Smooth muscle cell (in vitro differentiated cells): ENCODE measurements at regions not wholly inside any gene's neighbourhood (a gene's known extent, or its start where the extent isn't known, plus 50 kb on each side); places are given as distances from the start of the nearest gene placed in this dataset.

Experiments used
- DNase-seq: peaks from one replicate; lab custom pipeline; 2025; ENCODE audit not compliant: unreplicated experiment; lab: John Stamatoyannopoulos, UW
- H2AFZ ChIP-seq: fragments of 200-600 bp; sonication (generic); 2 replicates; pipeline ENCODE4 v1.6.0; 2016; ENCODE audit warnings: antibody characterized with exemption, low read depth, mild to moderate bottlenecking
- H3F3A ChIP-seq: fragments of 200-600 bp; sonication (generic); 2 replicates; pipeline ENCODE4 v1.6.0; 2017; ENCODE audit warnings: antibody characterized with exemption, low read depth
- H3K27ac ChIP-seq: fragments of 200-600 bp; sonication (generic); 2 replicates; pipeline ENCODE4 v1.5.1; 2016; ENCODE audit warnings: low read depth, mild to moderate bottlenecking
- H3K27me3 ChIP-seq: fragments of 200-600 bp; sonication (generic); 2 replicates; pipeline ENCODE4 v1.6.1; 2016; ENCODE audit warnings: low read depth, mild to moderate bottlenecking
- H3K36me3 ChIP-seq: fragments of 200-600 bp; sonication (generic); 2 replicates; pipeline ENCODE4 v1.5.1; 2016; ENCODE audit warnings: low read depth
- H3K4me1 ChIP-seq: fragments of 200-600 bp; sonication (generic); 2 replicates; pipeline ENCODE4 v1.5.1; 2016; ENCODE audit warnings: low read depth
- H3K4me2 ChIP-seq: fragments of 200-600 bp; sonication (generic); 2 replicates; pipeline ENCODE4 v1.6.0; 2016; ENCODE audit warnings: mild to moderate bottlenecking
- H3K4me3 ChIP-seq: fragments of 200-600 bp; sonication (generic); 2 replicates; pipeline ENCODE4 v1.5.1; 2016; ENCODE audit warnings: mild to moderate bottlenecking
- H3K79me2 ChIP-seq: fragments of 200-600 bp; sonication (generic); 2 replicates; pipeline ENCODE4 v1.6.0; 2016; ENCODE audit warnings: low read depth, mild to moderate bottlenecking
- H3K9ac ChIP-seq: fragments of 200-600 bp; sonication (generic); 2 replicates; pipeline ENCODE4 v1.6.0; 2016; ENCODE audit warnings: low read depth
- H3K9me3 ChIP-seq: fragments of 200-600 bp; sonication (generic); replicated peaks from 2 replicates; pipeline ENCODE4 v1.5.1; 2016; ENCODE audit warnings: low read depth
- H4K20me1 ChIP-seq: fragments of 200-600 bp; sonication (generic); 2 replicates; pipeline ENCODE4 v1.6.0; 2016; ENCODE audit warnings: low read depth
- CTCF ChIP-seq: fragments of 200-600 bp; sonication (generic); IDR thresholded peaks from 2 replicates; pipeline ENCODE4 v1.5.1; 2017; ENCODE audit warnings: borderline replicate concordance, mild to moderate bottlenecking, antibody characterized with exemption; ENCODE audit not compliant: insufficient read depth, poor library complexity, severe bottlenecking
- WGBS: methylation state at CpG from one replicate; pipeline ENCODE4 v1.1.7; 2016; ENCODE audit warnings: low lambda C conversion rate; 5-methylcytosine and 5-hydroxymethylcytosine counted together

- no peak overlapping the region for H3K9ac ChIP-seq
- no peak overlapping the region for H3K4me2 ChIP-seq
- H3K36me3 ChIP-seq = no peaks in the 10 kb centered on the region
- no peaks in the 10 kb centered on the region for H4K20me1 ChIP-seq
- H3K27ac ChIP-seq = no peak overlapping the region
- no peak overlapping the region for H2AFZ ChIP-seq
- no peaks in the 10 kb centered on the region for H3K27me3 ChIP-seq
- TF ChIP-seq CTCF = no peak
- no peaks in the 10 kb centered on the region for H3K79me2 ChIP-seq
- 89% methylated on average over 8 of the region's 8 CpGs for WGBS
- H3K4me1 ChIP-seq = no peaks in the 10 kb centered on the region
- DNase-seq = no peak
- no peaks in the 10 kb centered on the region for H3K9me3 ChIP-seq
- H3F3A ChIP-seq = no peaks in the 10 kb centered on the region
- no peak overlapping the region for H3K4me3 ChIP-seq
These were observed 809.2 kb upstream of the SOX11 start for GRCh38 chr2:4882941-4883340.

DNA sequence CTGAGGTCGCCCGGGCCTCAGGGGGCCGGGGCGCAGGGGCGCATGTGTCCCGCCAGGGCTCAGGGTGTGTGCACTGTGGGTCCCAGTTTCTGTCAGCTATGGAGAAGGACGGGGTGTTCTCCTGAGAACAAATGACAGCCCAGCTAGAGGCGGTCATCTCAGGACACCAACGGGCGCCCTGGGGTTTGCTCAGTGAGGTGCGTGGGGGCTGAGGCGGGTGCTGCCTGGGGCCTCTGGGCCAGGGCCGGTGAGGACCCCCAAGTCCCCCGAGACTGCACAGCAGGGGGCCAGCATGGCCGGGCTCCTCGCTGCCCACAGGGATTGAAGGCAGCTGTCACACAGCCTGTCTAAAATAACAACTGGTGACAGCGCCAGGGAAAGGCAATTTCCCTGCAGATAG, 808.8 kb upstream of the SOX11 start:
- Histone ChIP-seq H4K20me1 (no peaks in the 10 kb centered on the region), H2AFZ (no peak overlapping the region), H3K9ac (no peak overlapping the region), H3K36me3 (no peaks in the 10 kb centered on the region), H3K4me3 (no peak overlapping the region), H3K4me1 (no peaks in the 10 kb centered on the region), H3K4me2 (no peak overlapping the region), H3F3A (no peaks in the 10 kb centered on the region), H3K79me2 (no peaks in the 10 kb centered on the region), H3K27me3 (no peaks in the 10 kb centered on the region), H3K27ac (no peak overlapping the region), H3K9me3 (no peaks in the 10 kb centered on the region)
- 92% methylated on average over 16 of the region's 17 CpGs for WGBS
- no peak for TF ChIP-seq CTCF
- no peak for DNase-seq

GRCh38 chr2:4884117-4884571, 808.0 kb upstream of the SOX11 start:
- DNase-seq = no peak
- no peak for TF ChIP-seq CTCF

DNA sequence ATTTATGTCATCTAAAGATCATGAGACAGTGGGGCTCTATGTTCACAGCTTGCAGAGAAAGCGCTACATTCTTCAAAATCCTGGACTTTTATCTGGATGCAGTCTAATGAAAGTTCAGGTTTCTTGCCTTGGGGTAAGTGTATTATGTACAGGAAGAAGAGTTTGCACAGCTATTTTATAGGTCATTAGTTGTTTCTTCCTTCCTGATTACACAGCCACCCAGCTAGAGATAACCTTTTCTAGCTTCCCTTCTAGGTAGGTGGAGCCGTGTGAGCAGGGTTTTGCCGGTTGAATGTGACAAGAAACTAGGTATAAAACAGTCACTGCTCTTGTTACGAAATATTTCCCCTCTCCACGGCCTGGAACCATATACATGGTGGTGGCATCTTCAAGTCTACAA, 800.8 kb upstream of the SOX11 start:
- no peaks in the 10 kb centered on the region for H3K79me2 ChIP-seq
- no peaks in the 10 kb centered on the region for H3K27me3 ChIP-seq
- H3K4me3 ChIP-seq = no peak overlapping the region
- no peak overlapping the region for H3K9ac ChIP-seq
- DNase-seq = no peak
- no peak overlapping the region for H3K4me2 ChIP-seq
- H3F3A ChIP-seq = no peaks in the 10 kb centered on the region
- H3K36me3 ChIP-seq = no peaks in the 10 kb centered on the region
- WGBS = 91% methylated on average over 5 of the region's 5 CpGs
- no peaks in the 10 kb centered on the region for H4K20me1 ChIP-seq
- no peaks in the 10 kb centered on the region for H3K4me1 ChIP-seq
- no peak overlapping the region for H3K27ac ChIP-seq
- TF ChIP-seq CTCF = no peak
- no peaks in the 10 kb centered on the region for H3K9me3 ChIP-seq
- no peak overlapping the region for H2AFZ ChIP-seq

More at GRCh38 chr2:4884117-4884571, 808.0 kb upstream of the SOX11 start:
- Histone ChIP-seq H3K79me2 (no peaks in the 10 kb centered on the region), H3K4me2 (no peak overlapping the region), H3F3A (no peaks in the 10 kb centered on the region), H3K4me1 (no peaks in the 10 kb centered on the region), H3K9me3 (no peaks in the 10 kb centered on the region), H4K20me1 (no peaks in the 10 kb centered on the region), H3K27ac (no peak overlapping the region), H3K4me3 (no peak overlapping the region), H3K27me3 (no peaks in the 10 kb centered on the region), H2AFZ (no peak overlapping the region), H3K9ac (no peak overlapping the region), H3K36me3 (no peaks in the 10 kb centered on the region)
- WGBS = 89% methylated on average over 19 of the region's 25 CpGs
